MG63 (cell line): ENCODE measurements at regions not wholly inside any gene's neighbourhood (a gene's known extent, or its start where the extent isn't known, plus 50 kb on each side); places are given as distances from the start of the nearest gene placed in this dataset.

ENCODE experiments used
- DNase-seq: peaks from one replicate; pipeline ENCODE4 v3.0.0-alpha.2; 2020
- H3K27me3 ChIP-seq: fragments of 250-450 bp; sonication (Bioruptor Pico); 2 replicates; pipeline ENCODE4 v1.5.1; 2020; ENCODE audit warnings: mild to moderate bottlenecking, moderate library complexity
- H3K36me3 ChIP-seq: fragments of 250-450 bp; sonication (Bioruptor Pico); 2 replicates; pipeline ENCODE4 v1.5.1; 2020; ENCODE audit warnings: mild to moderate bottlenecking, moderate library complexity
- H3K4me3 ChIP-seq: fragments of 250-450 bp; sonication (Bioruptor Pico); 2 replicates; pipeline ENCODE4 v1.5.1; 2020; ENCODE audit warnings: mild to moderate bottlenecking, moderate library complexity
- H3K9me3 ChIP-seq: fragments of 250-450 bp; sonication (Bioruptor Pico); 2 replicates; pipeline ENCODE4 v1.5.1; 2020; ENCODE audit warnings: mild to moderate bottlenecking, moderate library complexity

- H3K4me3 ChIP-seq = no peak overlapping the region
- no peaks in the 10 kb centered on the region for H3K36me3 ChIP-seq
- no peaks in the 10 kb centered on the region for H3K9me3 ChIP-seq
- no peaks in the 10 kb centered on the region for H3K27me3 ChIP-seq
- DNase-seq = no peak
Observed at GRCh38 chr22:48263791-48264351, 1501.4 kb downstream of the TBC1D22A start.

DNA sequence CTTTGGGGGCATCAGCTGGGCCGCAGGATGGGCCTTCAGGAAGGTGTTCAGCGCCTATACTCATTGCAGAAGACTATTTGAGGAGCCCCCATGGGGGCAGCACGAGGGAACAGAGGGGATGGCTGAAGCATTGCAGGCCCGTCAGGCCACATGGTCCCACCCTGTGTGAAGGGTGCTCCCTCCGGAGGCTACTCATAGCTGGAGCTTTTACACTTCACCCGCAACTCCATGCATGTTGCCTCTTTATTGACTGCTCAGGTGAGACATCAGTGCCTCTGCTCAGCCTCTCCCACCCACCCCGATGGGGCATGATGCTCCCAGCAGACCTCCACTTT, 1500.9 kb downstream of the TBC1D22A start:
- DNase-seq = no peak
- no peaks in the 10 kb centered on the region for H3K27me3 ChIP-seq
- no peaks in the 10 kb centered on the region for H3K36me3 ChIP-seq
- H3K4me3 ChIP-seq = no peak overlapping the region
- H3K9me3 ChIP-seq = no peaks in the 10 kb centered on the region

DNA sequence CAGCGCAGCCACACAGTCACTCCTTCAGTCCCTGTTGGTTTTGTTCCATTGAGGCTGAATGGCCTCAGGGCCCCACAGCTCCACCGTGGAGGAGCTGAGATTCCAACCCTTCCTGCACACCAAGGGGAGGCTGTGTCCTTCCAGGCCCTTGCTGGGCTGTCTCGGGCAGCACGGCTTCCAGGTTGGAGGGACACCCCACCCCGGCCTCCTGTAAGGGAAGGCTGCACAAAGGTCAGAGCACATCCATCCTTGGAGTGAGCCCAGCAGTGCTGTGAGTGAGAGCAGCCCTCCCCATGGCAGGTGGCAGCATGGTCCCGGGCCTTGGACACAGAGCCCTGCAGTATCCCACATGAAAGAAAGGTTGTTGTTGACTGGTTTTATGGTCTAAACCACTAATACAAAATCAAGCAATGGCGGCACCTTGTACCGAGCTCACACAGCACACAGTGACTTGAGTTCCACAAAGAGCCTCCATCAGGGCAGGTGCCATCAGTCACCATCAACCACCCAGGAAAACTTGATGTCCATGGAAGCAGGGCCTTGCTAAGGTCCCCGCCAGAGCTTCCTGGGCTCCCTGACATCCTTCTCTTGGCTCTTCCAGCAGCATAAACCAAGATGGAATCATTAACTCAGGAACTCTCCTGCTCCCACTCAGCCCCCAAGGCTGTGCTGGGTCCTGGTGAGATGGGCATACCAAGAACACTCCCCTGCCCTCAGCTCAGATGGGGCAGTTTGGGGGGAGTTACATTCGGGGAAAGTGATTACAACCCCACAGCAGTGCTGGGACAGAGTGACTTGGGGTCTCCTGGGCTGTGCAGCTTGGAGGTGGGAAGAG, 1500.4 kb downstream of the TBC1D22A start:
- H3K9me3 ChIP-seq = no peaks in the 10 kb centered on the region
- DNase-seq = no peak
- H3K27me3 ChIP-seq = no peaks in the 10 kb centered on the region
- H3K36me3 ChIP-seq = no peaks in the 10 kb centered on the region
- no peak overlapping the region for H3K4me3 ChIP-seq

GRCh38 chr22:48261706-48262105, 1499.3 kb downstream of the TBC1D22A start:
- H3K27me3 ChIP-seq = no peaks in the 10 kb centered on the region
- no peak for DNase-seq
- no peaks in the 10 kb centered on the region for H3K36me3 ChIP-seq
- no peaks in the 10 kb centered on the region for H3K9me3 ChIP-seq
- no peak overlapping the region for H3K4me3 ChIP-seq

DNA sequence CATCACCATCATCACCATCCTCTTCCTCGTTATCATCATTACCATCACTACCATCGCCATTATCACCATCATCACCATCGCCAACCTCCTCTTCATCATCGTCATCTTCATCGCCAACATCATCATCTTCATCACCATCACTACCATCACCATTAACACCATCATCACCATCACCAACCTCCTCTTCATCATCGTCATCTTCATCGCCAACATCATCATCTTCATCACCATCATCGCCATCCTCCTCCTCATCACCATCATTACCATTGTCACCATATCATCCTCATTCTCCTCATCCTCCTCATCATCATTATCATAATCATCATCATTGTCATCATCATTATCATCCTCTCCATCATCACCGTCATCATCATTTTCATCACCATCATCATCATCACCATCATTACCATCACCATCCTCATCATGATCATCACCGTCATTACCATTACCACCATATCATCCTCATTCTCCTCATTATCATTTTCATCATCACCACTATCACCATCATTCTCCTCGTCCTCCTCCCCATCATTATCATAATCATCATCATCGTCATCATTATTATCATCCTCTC, 1498.7 kb downstream of the TBC1D22A start:
- no peak for DNase-seq
- Histone ChIP-seq H3K36me3 (no peaks in the 10 kb centered on the region), H3K27me3 (no peaks in the 10 kb centered on the region), H3K4me3 (no peak overlapping the region), H3K9me3 (no peaks in the 10 kb centered on the region)

- no peaks in the 10 kb centered on the region for H3K9me3 ChIP-seq
- no peak for DNase-seq
- no peak overlapping the region for H3K4me3 ChIP-seq
Observed at GRCh38 chr22:48259991-48260670, 1497.7 kb downstream of the TBC1D22A start.

DNA sequence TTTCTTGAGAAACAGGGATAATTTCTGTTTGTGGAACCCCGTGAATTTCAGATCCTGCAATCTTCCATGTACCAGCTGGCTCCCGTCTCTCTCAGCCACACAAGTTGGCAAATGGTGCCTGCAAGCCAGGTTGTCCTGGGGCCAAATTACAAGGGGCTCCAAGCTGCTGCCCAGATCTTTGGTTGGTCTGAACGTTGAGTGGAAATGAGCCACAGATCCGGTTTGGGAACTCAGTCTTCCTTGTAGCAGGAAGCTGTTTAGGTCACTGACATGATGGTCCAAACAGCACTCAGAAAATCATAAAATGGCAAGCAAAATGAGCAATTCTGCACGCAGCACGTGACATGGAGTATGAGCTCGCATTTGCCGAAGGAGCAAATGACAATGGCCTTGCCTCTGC, 1496.4 kb downstream of the TBC1D22A start:
- Histone ChIP-seq H3K27me3 (no peaks in the 10 kb centered on the region), H3K4me3 (no peak overlapping the region), H3K36me3 (no peaks in the 10 kb centered on the region), H3K9me3 (no peaks in the 10 kb centered on the region)
- no peak for DNase-seq

More at GRCh38 chr22:48259991-48260670, 1497.7 kb downstream of the TBC1D22A start:
- Histone ChIP-seq H3K27me3 (no peaks in the 10 kb centered on the region), H3K36me3 (no peaks in the 10 kb centered on the region)

DNA sequence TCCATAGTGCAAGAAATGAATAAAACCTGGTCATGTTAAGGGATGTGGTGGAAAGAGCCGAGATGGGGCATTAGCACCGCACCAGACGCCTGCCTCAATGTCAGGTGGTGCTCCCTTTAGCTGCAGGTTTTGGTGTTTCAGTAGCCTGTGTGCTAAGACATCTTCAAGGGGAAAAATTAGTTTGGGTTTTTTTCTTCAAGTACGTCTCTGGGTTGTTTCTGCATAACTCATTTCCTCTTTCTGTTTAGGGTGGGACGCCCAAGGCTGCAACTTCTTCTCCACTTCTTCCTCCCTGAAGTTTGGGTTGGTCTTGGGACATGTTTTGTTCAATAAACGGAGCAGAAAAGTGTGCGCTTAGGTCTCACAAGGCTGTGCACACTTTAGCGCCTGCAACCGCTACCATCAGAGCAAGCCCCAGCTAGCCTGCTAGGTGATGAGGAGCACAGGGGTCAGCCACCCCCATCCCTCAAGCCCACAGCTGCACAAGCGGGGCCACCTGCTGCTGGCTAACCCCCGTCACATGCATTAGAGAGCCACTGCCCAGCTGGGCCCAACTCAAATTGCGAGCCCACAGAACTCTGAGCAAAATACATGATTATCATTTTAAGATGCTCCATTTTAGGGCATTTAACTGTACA, 1495.7 kb downstream of the TBC1D22A start:
- Histone ChIP-seq H3K27me3 (no peaks in the 10 kb centered on the region), H3K9me3 (no peaks in the 10 kb centered on the region), H3K4me3 (no peak overlapping the region), H3K36me3 (no peaks in the 10 kb centered on the region)
- no peak for DNase-seq

DNA sequence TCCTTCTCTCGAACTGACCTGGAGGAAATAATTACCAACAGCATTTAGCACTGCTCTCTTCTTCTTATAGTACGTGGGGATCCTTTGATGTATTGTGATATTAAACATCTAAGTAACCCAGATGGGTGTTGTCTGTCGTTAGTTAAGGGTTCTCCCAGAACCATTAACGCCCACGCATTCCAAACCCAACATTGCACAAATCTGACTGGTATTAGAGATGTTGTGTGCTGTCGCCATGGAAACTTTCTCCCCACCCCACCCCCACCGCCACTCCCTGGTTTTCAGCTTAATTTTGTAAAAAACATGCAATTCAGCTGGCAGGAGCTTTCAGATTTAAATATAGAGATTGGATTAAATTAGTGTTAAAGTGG, 1495.2 kb downstream of the TBC1D22A start:
- H3K27me3 ChIP-seq = no peaks in the 10 kb centered on the region
- no peak overlapping the region for H3K4me3 ChIP-seq
- H3K9me3 ChIP-seq = no peaks in the 10 kb centered on the region
- no peak for DNase-seq
- H3K36me3 ChIP-seq = no peaks in the 10 kb centered on the region

GRCh38 chr22:48256776-48257684, 1494.6 kb downstream of the TBC1D22A start:
- Histone ChIP-seq H3K36me3 (no peaks in the 10 kb centered on the region), H3K4me3 (no peak overlapping the region), H3K27me3 (no peaks in the 10 kb centered on the region), H3K9me3 (no peaks in the 10 kb centered on the region)
- DNase-seq = no peak

GRCh38 chr22:48256041-48256739, 1493.7 kb downstream of the TBC1D22A start:
- Histone ChIP-seq H3K36me3 (no peaks in the 10 kb centered on the region), H3K9me3 (no peaks in the 10 kb centered on the region), H3K4me3 (no peak overlapping the region), H3K27me3 (peaks cover under 1% of the 10 kb centered on the region; the same call in 1 of the 2 replicates)
- no peak for DNase-seq

DNA sequence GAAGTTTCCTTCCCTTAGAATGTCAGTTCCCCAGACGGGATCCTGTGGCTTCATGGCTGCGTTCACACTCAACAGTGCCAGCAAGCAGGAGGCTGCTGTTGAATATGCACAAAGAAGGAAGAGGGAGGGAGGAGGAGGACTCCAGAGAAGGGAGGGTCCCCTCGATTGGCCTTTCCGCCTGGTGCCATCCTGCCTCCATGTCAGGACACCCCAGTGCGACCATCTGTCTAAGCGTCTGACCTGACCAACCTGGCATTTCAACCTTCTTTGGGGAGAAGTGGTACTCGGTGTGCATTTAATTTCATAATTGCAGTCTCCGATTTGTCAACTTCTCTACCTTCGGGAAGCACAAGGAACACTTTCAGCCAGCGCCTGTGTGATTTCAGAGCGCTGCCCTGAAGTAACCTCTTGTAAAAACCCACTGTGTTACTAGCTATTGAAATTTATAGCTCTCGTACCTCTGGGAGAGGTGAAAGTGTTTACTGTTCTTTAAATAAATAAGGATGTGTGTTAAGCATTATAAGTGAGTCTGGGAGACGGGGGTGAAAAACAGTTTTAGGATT, 1491.9 kb downstream of the TBC1D22A start:
- no peak for DNase-seq
- no peaks in the 10 kb centered on the region for H3K9me3 ChIP-seq

GRCh38 chr22:48253573-48253972, 1491.1 kb downstream of the TBC1D22A start:
- Histone ChIP-seq H3K4me3 (no peak overlapping the region), H3K36me3 (no peaks in the 10 kb centered on the region), H3K9me3 (no peaks in the 10 kb centered on the region), H3K27me3 (peaks cover 8% of the 10 kb centered on the region; the same call in 1 of the 2 replicates)
- DNase-seq = no peak

More for the DNA sequence above, 1491.9 kb downstream of the TBC1D22A start:
- H3K36me3 ChIP-seq = no peaks in the 10 kb centered on the region
- H3K27me3 ChIP-seq = peaks cover 8% of the 10 kb centered on the region; the same call in 1 of the 2 replicates
- no peak overlapping the region for H3K4me3 ChIP-seq

DNA sequence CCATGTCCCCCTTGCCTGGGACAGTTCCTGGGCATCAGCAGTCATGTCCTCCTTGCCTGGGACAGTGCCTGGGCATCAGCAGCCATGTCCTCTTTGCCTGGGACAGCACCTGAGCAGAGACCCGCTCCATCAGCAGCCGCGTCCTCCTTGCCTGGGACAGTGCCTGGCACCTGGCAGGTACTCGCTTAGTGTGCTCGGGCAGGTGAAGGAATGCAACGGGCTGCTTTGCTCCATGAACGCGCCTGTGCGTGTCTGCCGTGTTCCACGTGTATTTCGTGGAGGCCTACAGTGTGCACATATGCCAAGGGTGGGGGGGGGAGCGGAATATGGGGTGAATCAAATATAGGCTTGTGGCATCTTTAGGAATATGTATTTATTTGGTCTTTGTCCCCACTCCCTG, 1490.7 kb downstream of the TBC1D22A start:
- H3K4me3 ChIP-seq = no peak overlapping the region
- no peak for DNase-seq
- H3K36me3 ChIP-seq = no peaks in the 10 kb centered on the region
- H3K27me3 ChIP-seq = peaks cover 8% of the 10 kb centered on the region; the same call in 1 of the 2 replicates
- no peaks in the 10 kb centered on the region for H3K9me3 ChIP-seq

DNA sequence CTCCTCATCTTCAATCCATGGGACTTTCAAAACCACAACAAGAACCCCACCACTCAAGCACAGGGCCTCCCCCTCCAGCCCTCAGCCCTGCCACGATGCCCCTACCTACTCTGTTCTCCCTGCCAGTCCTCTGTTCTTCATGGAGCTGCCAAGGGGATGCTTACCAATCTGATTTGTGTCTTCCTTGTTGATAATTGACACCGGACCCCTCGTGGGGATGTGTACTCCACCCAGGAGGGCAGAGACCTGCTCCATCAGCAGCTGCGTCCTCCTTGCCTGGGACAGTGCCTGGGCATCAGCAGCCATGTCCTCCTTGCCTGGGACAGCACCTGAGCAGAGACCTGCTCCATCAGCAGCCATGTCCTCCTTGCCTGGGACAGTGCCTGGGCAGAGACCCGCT, 1489.2 kb downstream of the TBC1D22A start:
- no peak for DNase-seq
- Histone ChIP-seq H3K36me3 (no peaks in the 10 kb centered on the region), H3K27me3 (peaks cover 11% of the 10 kb centered on the region; the same call in 1 of the 2 replicates), H3K9me3 (no peaks in the 10 kb centered on the region), H3K4me3 (no peak overlapping the region)
